ENCODE measurements at regions not wholly inside any gene's neighbourhood (a gene's known extent, or its start where the extent isn't known, plus 50 kb on each side); places are given as distances from the start of the nearest gene placed in this dataset.
"Not testable (repeated sequence)": the region's sequence is repeated elsewhere in the genome, so short reads cannot be mapped to it uniquely, and the experiment has no call there.

DNA sequence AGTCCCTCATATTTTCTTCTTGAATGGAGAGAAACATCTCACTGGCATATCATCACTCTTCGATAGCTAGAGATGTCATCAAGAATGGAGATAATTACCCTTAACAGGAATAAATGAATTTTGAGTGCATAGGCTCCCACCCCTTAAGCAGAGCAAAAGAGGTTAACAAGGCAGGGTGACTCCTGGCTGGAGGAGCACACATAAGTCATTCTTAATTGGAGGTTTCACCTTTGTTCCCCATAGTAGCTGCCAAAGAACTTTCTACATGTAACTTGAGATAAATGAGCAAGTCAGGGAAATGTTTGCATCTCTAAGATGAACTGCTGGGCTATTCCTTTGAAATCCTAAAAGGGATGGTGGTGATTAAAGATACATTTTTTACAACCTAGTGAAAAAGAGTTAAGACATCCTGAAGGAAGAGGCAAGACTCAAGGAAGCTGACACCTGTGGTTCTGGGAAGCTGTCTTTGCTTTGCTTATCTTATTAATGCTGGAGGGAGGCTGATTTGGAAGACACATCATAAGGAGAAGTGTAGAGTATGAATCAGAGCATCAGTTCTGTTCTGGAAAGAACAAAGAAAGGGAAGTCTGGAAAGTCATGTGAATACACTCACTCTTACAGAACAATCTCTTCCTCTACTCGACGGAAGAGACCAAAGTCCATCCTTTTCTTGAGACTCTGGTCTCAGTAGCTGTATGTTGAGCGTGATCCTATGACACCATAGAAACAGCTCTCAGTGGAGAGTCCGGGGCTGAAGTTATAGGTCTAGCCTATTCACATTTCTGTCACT is 326.3 kb downstream of the OSTF1 start:
- peak; percentile 11 for DNase-seq

GRCh38 chr9:75417471-75417870 is 329.2 kb downstream of the OSTF1 start:
- DNase-seq, result no peak

- no peak for DNase-seq
Measured at GRCh38 chr9:75418518-75418917, 330.2 kb downstream of the OSTF1 start.

GRCh38 chr9:75422944-75423522 is 334.7 kb downstream of the OSTF1 start:
- no peak for DNase-seq

GRCh38 chr9:75429531-75430475 is 341.5 kb downstream of the OSTF1 start:
- peak; percentile 6 for DNase-seq

- no peak for DNase-seq
Measured at GRCh38 chr9:75431375-75431774, 343.1 kb downstream of the OSTF1 start.

GRCh38 chr9:75432386-75432785 is 344.1 kb downstream of the OSTF1 start:
- DNase-seq, result no peak

GRCh38 chr9:75432888-75433287 is 344.6 kb downstream of the OSTF1 start:
- no peak for DNase-seq

DNA sequence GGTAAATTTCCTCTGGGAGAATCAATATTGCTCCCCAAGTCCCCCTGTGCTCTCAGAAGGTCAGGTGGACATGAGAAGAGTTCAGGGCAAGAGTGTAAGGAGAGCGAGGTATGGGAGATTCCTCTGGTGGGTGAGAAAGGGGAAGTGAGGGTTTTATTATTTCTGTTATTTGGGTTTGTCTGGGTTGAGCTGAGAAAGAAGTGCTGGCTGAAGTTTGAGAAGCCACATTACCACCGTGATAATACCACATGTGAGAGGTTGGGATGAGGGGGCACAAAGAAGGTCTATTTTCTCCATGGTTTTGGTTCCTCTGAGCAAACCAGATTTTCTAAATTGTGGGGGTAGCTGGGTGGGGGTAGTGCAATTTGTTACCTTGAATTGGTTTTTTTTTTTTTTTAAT is 350.4 kb downstream of the OSTF1 start:
- no peak for DNase-seq

- DNase-seq, result no peak
Measured at GRCh38 chr9:75440914-75441313, 352.6 kb downstream of the OSTF1 start.

DNA sequence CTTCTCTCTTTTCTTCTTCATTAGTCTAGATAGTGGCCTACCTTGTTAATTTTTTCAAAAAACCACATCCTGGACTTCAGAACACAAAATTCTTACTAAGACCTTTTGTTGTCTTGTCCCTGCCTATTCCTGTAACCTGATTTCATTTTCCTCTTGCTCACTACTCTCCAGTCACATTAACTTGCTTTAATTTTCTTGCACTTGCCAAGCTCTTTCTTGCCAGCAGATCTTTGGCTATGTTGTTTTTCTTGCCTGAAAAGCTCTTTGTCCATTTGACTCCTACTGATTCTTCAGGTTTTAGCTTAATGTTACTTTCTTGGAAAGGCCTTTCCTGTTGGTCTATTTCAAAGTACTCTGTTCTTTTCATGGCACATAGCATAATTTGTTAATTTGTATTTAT is 356.8 kb downstream of the OSTF1 start:
- DNase-seq, result no peak

GRCh38 chr9:75447281-75447680 is 359.0 kb downstream of the OSTF1 start:
- DNase-seq, result no peak

- no peak for DNase-seq
Measured at GRCh38 chr9:75448281-75448680, 360.0 kb downstream of the OSTF1 start.

- no peak for DNase-seq
Measured at GRCh38 chr9:75448955-75449354, 360.6 kb downstream of the OSTF1 start.

DNA sequence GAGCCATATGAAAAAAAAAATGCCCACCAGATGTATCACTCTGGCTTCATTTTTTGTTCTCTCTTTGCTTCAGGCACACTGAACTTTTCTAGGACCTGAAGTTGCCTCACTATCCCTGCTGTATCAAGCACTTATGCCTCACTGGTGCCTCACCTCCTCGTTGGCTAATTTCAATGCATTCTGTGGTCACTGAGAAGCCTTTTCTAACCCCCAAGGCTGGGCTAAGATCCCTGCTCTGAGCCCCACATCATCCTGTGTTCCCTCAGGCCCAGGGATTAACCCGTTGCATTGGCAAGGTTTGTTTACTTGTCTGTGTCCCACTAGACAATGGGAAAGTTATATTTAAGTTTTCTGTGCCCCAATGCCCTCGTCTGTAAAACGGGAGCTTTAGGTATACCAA is 362.7 kb downstream of the OSTF1 start:
- DNase-seq, result no peak

- no peak for DNase-seq
Measured at GRCh38 chr9:75451505-75451904, 363.2 kb downstream of the OSTF1 start.

DNA sequence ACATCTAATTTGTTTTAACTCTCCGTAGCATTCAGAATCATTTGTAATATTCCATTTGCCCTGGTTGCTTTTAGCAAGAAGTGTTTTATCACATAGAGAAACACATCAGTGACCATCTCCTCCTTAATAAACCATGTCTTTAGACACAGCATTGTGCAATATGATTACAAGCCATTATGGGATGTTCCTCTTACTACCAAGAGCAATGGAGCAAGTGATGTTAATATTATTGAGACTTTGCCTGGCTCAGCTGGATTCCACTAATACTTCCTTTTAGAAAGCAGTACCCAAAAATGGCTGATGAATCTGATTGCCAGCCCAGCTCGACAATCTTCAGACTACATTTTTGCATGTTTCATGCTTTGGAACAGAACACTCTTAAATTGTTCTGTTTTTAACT is 364.2 kb downstream of the OSTF1 start:
- DNase-seq, result no peak

DNA sequence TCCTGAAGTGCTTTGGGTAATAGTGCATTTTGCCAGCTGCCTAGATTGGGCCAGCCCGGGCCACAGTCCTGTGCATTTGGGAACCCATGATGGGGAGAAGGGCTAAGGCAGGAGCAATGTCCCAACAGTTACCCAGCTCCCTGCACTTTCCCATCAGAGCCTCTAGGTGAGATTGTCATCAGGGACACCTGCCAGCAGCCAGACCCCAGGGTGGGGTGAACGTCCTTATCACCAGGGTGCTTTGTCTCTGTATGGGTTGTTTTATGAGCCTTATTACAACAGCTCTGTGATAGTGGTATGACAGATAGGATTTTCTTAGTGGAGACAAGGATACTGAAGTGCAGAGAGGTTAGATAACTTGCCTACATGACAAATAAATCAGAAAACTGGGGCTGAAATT is 365.7 kb downstream of the OSTF1 start:
- no peak for DNase-seq

GRCh38 chr9:75454891-75455290 is 366.6 kb downstream of the OSTF1 start:
- DNase-seq, result no peak

- no peak for DNase-seq
Measured at GRCh38 chr9:75455444-75455921, 367.2 kb downstream of the OSTF1 start.

DNA sequence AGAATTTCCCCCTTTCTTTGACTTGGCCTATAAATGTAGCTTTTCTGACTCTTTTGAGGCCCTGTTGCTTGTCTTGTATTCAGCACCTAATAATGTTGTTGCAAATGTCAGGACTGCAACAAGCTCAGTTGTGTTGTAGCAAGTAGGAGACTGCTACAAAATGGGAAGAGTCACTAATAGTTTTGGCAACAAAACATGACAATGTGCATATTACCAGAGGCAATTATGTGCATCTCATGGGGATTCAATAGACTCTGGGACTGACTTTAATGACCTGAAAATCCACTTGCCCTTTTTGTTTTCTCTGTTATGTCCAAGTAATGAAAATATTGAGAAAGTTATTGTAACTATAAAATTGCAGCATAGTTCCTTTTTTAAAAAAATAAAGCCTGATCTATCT is 368.4 kb downstream of the OSTF1 start:
- DNase-seq, result no peak

DNA sequence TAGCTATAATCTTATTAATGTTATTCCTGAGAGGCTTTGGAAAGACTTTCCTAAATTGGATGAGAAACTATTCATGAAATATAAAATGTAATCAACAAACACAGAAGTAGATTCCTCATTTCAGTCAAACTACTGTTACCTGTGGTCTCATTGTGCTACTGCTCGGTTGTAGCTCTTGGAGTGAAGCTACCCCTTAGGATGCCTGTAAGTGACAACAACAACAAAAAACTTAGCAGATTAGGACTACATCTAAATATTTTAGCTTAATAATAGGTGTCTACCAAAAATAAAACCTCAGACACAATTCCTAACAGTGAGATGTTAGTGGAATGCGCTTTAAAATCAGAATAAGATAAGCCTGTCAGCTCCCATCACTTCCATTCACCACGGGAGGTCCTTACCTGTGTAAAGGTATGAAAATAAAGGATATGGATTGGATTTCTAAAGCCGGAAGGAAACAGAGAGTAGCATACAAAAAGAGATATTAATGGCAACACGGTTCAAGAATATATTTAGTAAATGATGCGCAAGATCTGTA is 369.2 kb downstream of the OSTF1 start:
- DNase-seq, result no peak

DNA sequence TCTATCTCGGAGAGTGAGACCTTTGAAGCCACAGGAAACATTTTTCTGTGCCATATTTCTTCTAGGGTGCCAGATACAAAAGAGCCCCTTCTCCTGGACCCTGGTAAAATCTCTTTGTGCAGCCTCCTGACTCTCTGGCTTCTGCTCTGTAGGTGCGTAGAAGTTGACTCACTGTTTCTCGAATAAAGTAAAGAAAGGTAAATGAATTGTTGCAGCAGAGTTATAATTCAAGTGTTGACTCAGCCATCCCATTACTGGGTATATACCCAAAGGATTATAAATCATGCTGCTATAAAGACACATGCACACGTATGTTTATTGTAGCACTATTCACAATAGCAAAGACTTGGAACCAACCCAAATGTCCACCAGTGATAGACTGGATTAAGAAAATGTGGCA is 371.0 kb downstream of the OSTF1 start:
- not testable (repeated sequence) for DNase-seq

All from right kidney (tissue), 1 donor.